GM12873 (cell line): ENCODE measurements at regions not wholly inside any gene's neighbourhood (a gene's known extent, or its start where the extent isn't known, plus 50 kb on each side); places are given as distances from the start of the nearest gene placed in this dataset.

Experiments used
- CTCF ChIP-seq: IDR thresholded peaks from 2 replicates; pipeline ENCODE4 v1.5.1; 2012; ENCODE audit warnings: low read depth, mild to moderate bottlenecking, moderate library complexity, low read length, control low read depth; ENCODE audit not compliant: insufficient read depth; ENCODE audit errors: missing control alignments

- no peak for TF ChIP-seq CTCF
Observed at GRCh38 chr15:100790786-100791265, 88.8 kb upstream of the ALDH1A3 start.

GRCh38 chr15:100794008-100794407, 85.6 kb upstream of the ALDH1A3 start:
- no peak for TF ChIP-seq CTCF

- no peak for TF ChIP-seq CTCF
Observed at GRCh38 chr15:100801256-100801900, 78.3 kb upstream of the ALDH1A3 start.

GRCh38 chr15:100802421-100803170, 77.0 kb upstream of the ALDH1A3 start:
- no peak for TF ChIP-seq CTCF

- TF ChIP-seq CTCF = no peak
Observed at GRCh38 chr15:100803171-100803440, 76.5 kb upstream of the ALDH1A3 start.

- no peak for TF ChIP-seq CTCF
Observed at GRCh38 chr15:100806157-100806556, 73.5 kb upstream of the ALDH1A3 start.

GRCh38 chr15:100807028-100807427, 72.6 kb upstream of the ALDH1A3 start:
- no peak for TF ChIP-seq CTCF
